NB4 (cell line): ENCODE measurements at regions not wholly inside any gene's neighbourhood (a gene's known extent, or its start where the extent isn't known, plus 50 kb on each side); places are given as distances from the start of the nearest gene placed in this dataset.

ENCODE experiments used
- DNase-seq: peaks from one replicate; pipeline ENCODE4 v3.0.0; 2010; ENCODE audit warnings: low read depth
- H3K4me3 ChIP-seq: one replicate; pipeline ENCODE4 v1.5.1; 2011; ENCODE audit warnings: mild to moderate bottlenecking, low read depth, low read length, moderate library complexity
- MAX ChIP-seq: IDR thresholded peaks from 2 replicates; pipeline ENCODE4 v1.6.1; 2011; ENCODE audit warnings: low read depth, low read length
- MYC ChIP-seq: IDR thresholded peaks from 2 replicates; pipeline ENCODE4 v1.6.1; 2011; ENCODE audit warnings: low read depth, low read length
- POLR2A ChIP-seq: IDR thresholded peaks from 2 replicates; pipeline ENCODE4 v1.6.1; 2011; ENCODE audit warnings: mild to moderate bottlenecking; ENCODE audit not compliant: insufficient read length; ENCODE audit errors: extremely low read depth
- TF ChIP-seq, protein P1 (sequence below): IDR thresholded peaks from one replicate; pipeline ENCODE4 v1.5.1; 2012; ENCODE audit warnings: low read depth, low read length

GRCh38 chr16:79508294-79508693 is 92.2 kb downstream of the MAF start:
- no peak overlapping the region for H3K4me3 ChIP-seq
- no peak for TF ChIP-seq POLR2A
- TF ChIP-seq, protein P1, sequence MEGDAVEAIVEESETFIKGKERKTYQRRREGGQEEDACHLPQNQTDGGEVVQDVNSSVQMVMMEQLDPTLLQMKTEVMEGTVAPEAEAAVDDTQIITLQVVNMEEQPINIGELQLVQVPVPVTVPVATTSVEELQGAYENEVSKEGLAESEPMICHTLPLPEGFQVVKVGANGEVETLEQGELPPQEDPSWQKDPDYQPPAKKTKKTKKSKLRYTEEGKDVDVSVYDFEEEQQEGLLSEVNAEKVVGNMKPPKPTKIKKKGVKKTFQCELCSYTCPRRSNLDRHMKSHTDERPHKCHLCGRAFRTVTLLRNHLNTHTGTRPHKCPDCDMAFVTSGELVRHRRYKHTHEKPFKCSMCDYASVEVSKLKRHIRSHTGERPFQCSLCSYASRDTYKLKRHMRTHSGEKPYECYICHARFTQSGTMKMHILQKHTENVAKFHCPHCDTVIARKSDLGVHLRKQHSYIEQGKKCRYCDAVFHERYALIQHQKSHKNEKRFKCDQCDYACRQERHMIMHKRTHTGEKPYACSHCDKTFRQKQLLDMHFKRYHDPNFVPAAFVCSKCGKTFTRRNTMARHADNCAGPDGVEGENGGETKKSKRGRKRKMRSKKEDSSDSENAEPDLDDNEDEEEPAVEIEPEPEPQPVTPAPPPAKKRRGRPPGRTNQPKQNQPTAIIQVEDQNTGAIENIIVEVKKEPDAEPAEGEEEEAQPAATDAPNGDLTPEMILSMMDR = no peak
- no peak for TF ChIP-seq MYC
- TF ChIP-seq MAX = no peak
- no peak for DNase-seq

GRCh38 chr16:79505344-79505743 is 95.2 kb downstream of the MAF start:
- TF ChIP-seq MYC (no peak), POLR2A (no peak), MAX (no peak)
- TF ChIP-seq, protein P1 = no peak
- no peak overlapping the region for H3K4me3 ChIP-seq
- no peak for DNase-seq

- TF ChIP-seq, protein P1 = no peak
- TF ChIP-seq POLR2A (no peak), MAX (no peak), MYC (no peak)
- DNase-seq = no peak
- no peak overlapping the region for H3K4me3 ChIP-seq
Observed at GRCh38 chr16:79503511-79503910, 97.0 kb downstream of the MAF start.

GRCh38 chr16:79501446-79501845 is 99.1 kb downstream of the MAF start:
- no peak for DNase-seq
- no peak for TF ChIP-seq MAX

GRCh38 chr16:79500866-79501265 is 99.7 kb downstream of the MAF start:
- no peak for DNase-seq
- TF ChIP-seq, protein P1 = no peak
- TF ChIP-seq MAX = no peak
- TF ChIP-seq POLR2A = no peak
- TF ChIP-seq MYC = no peak
- no peak overlapping the region for H3K4me3 ChIP-seq

More at GRCh38 chr16:79501446-79501845, 99.1 kb downstream of the MAF start:
- no peak overlapping the region for H3K4me3 ChIP-seq

DNA sequence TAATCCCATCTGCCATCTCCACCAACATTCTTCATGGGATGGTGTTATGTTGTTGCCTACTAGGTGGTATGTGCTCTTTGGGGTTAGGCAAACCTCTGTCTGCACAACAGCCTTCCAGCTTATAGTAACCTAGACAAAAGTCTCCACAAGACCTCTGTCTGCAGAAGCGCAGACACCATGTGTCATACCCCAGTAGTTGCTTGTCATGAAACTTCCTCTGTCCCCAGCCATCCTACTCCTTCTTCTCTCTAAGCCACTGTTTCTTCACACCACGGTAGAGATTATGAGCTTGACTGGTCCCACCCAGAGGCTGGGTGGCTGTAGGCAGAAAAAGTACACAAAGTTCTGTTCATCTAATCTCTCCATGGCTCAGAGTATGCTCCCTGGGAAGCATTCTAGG is 100.3 kb downstream of the MAF start:
- TF ChIP-seq, protein P1 = no peak
- TF ChIP-seq MYC (no peak), MAX (no peak), POLR2A (no peak)
- H3K4me3 ChIP-seq = no peak overlapping the region
- DNase-seq = no peak
